HCT116 (cell line): ENCODE measurements at regions not wholly inside any gene's neighbourhood (a gene's known extent, or its start where the extent isn't known, plus 50 kb on each side); places are given as distances from the start of the nearest gene placed in this dataset.

Source experiments
- CBX3 ChIP-seq: IDR thresholded peaks from 2 replicates; pipeline ENCODE4 v1.6.1; 2012; ENCODE audit warnings: low read depth
- CEBPB ChIP-seq: IDR thresholded peaks from 2 replicates; pipeline ENCODE4 v1.6.1; 2012; ENCODE audit warnings: low read depth
- CTCF ChIP-seq, 3 experiments: fragments of 200-600 bp in 1 of 3; sonication (generic) in 1 of 3; IDR thresholded peaks in 2 of 3; conservative IDR thresholded peaks in 1 of 3; 2 replicates each; pipeline ENCODE4 v1.5.1; 2012 to 2017; ENCODE audit warnings: low read depth in 2 of 3, low read length in 2 of 3, antibody characterized with exemption in 1 of 3, borderline replicate concordance in 1 of 3, control low read depth in 1 of 3, mild to moderate bottlenecking in 1 of 3, mixed read lengths in 1 of 3, mixed run types in 1 of 3, moderate library complexity in 1 of 3; ENCODE audit not compliant: insufficient read depth in 1 of 3
- ELF1 ChIP-seq: IDR thresholded peaks from 2 replicates; pipeline ENCODE4 v1.6.1; 2012; ENCODE audit warnings: low read depth, borderline replicate concordance
- EZH2phosphoT487 ChIP-seq: fragments of 200-600 bp; IDR thresholded peaks from 2 replicates; pipeline ENCODE4 v1.6.1; 2018; ENCODE audit warnings: antibody characterized with exemption, borderline replicate concordance
- POLR2A ChIP-seq: IDR thresholded peaks from 2 replicates; pipeline ENCODE4 v1.7.0; 2011; ENCODE audit warnings: borderline replicate concordance; ENCODE audit not compliant: insufficient read depth, insufficient read length; ENCODE audit errors: extremely low read depth
- POLR2AphosphoS5 ChIP-seq: IDR thresholded peaks from 2 replicates; pipeline ENCODE4 v1.6.1; 2011; ENCODE audit warnings: mild to moderate bottlenecking, low read depth, low read length, moderate library complexity
- REST ChIP-seq: IDR thresholded peaks from 2 replicates; pipeline ENCODE4 v1.6.1; 2012; ENCODE audit warnings: low read depth
- SP1 ChIP-seq: IDR thresholded peaks from 2 replicates; pipeline ENCODE4 v1.6.1; 2012; ENCODE audit warnings: low read depth
- YY1 ChIP-seq: IDR thresholded peaks from 2 replicates; pipeline ENCODE4 v1.6.1; 2011; ENCODE audit warnings: low read length, low read depth, moderate library complexity, mild to moderate bottlenecking; ENCODE audit not compliant: insufficient replicate concordance; ENCODE audit errors: extremely low read depth
- ZNF274 ChIP-seq: fragments of 200-500 bp; sonication (Bioruptor generic); IDR thresholded peaks from 2 replicates; pipeline ENCODE4 v1.6.1; 2014; ENCODE audit warnings: mild to moderate bottlenecking, low read depth, low read length, inconsistent platforms

GRCh38 chr3:101042996-101043686 lies 49.9 kb upstream of the ABI3BP start:
- no peak for TF ChIP-seq ELF1
- no peak for TF ChIP-seq CEBPB
- no peak for TF ChIP-seq CBX3
- no peak for TF ChIP-seq YY1
- no peak for TF ChIP-seq CTCF (IDR thresholded peaks at IDR 0.05 in 2 of 3, conservative IDR thresholded peaks at IDR 0.05 in 1 of 3; ENCODE audit: borderline replicate concordance in 1 of 3, insufficient read depth in 1 of 3, low read depth in 2 of 3, low read length in 2 of 3)
- TF ChIP-seq EZH2phosphoT487: no peak
- no peak for TF ChIP-seq ZNF274
- no peak for TF ChIP-seq SP1
- no peak for TF ChIP-seq REST
- no peak for TF ChIP-seq POLR2A
- TF ChIP-seq POLR2AphosphoS5: no peak
